IMR-90 (cell line): ENCODE measurements at regions not wholly inside any gene's neighbourhood (a gene's known extent, or its start where the extent isn't known, plus 50 kb on each side); places are given as distances from the start of the nearest gene placed in this dataset.

Experiments
- ATAC-seq: fragments of 200-7000 bp; cut with Tn5 transposase; 2 replicates; pipeline ENCODE4 v1.9.1; 2020; ENCODE audit warnings: low read depth, mild to moderate bottlenecking, moderate library complexity
- BruUV-seq: library from RNA; stranded (reverse); fragments of 400-500 nt; replicated peaks from 2 replicates; lab custom pipeline; 2021; lab: Mats Ljungman, UMichigan
- CTCF ChIA-PET: fragments of 300-600 bp; formaldehyde crosslinking; extraction: SDS; loops from one replicate; lab custom pipeline; 2021; ENCODE audit warnings: antibody characterized with exemption; lab: Yijun Ruan, JAX
- POLR2A ChIA-PET: fragments of 300-600 bp; sonication (Branson Sonifier 250); formaldehyde crosslinking; loops from one replicate; lab custom pipeline; 2022; ENCODE audit warnings: antibody characterized with exemption; ENCODE audit not compliant: unreplicated experiment; lab: Charles Lee
- DNase-seq: peaks from one replicate; pipeline ENCODE4 v3.0.0; 2013
- H2AFZ ChIP-seq: replicated peaks from 2 replicates; pipeline ENCODE3; 2013; ENCODE audit warnings: low read length, mild to moderate bottlenecking; ENCODE audit not compliant: poor library complexity
- H2AK5ac ChIP-seq: 2 replicates; pipeline ENCODE4 v1.6.1; 2013; ENCODE audit warnings: low read depth, low read length, inconsistent platforms
- H2AK9ac ChIP-seq: replicated peaks from 2 replicates; pipeline ENCODE3; 2013; ENCODE audit warnings: mild to moderate bottlenecking, low read depth, low read length, moderate library complexity; ENCODE audit not compliant: poor library complexity
- H2BK120ac ChIP-seq: 2 replicates; pipeline ENCODE4 v1.6.1; 2013; ENCODE audit warnings: low read depth, low read length, inconsistent platforms
- H2BK15ac ChIP-seq: 3 replicates; pipeline ENCODE4 v1.6.1; 2013; ENCODE audit warnings: low read depth, low read length, inconsistent platforms
- H2BK20ac ChIP-seq: 2 replicates; pipeline ENCODE4 v1.6.1; 2013; ENCODE audit warnings: low read depth, mild to moderate bottlenecking, inconsistent platforms, low read length, moderate library complexity
- H2BK5ac ChIP-seq: 2 replicates; pipeline ENCODE4 v1.6.1; 2013; ENCODE audit warnings: mild to moderate bottlenecking, low read depth, low read length, inconsistent platforms; ENCODE audit not compliant: poor library complexity, severe bottlenecking
- H3K14ac ChIP-seq: replicated peaks from 2 replicates; pipeline ENCODE4 v1.6.1; 2013; ENCODE audit warnings: low read depth, low read length, inconsistent platforms
- H3K18ac ChIP-seq: 2 replicates; pipeline ENCODE4 v1.6.1; 2013; ENCODE audit warnings: low read depth, low read length, control low read depth
- H3K23ac ChIP-seq: 2 replicates; pipeline ENCODE4 v1.6.1; 2013; ENCODE audit warnings: low read depth, low read length, inconsistent platforms
- H3K27ac ChIP-seq: 2 replicates; pipeline ENCODE4 v1.5.1; 2013; ENCODE audit warnings: mild to moderate bottlenecking, control low read depth, low read length; ENCODE audit not compliant: insufficient read depth
- H3K27me3 ChIP-seq: 2 replicates; pipeline ENCODE4 v1.6.1; 2013; ENCODE audit warnings: low read length; ENCODE audit not compliant: control insufficient read depth, insufficient read depth
- H3K36me3 ChIP-seq: 2 replicates; pipeline ENCODE4 v1.6.1; 2013; ENCODE audit warnings: low read length, mixed read lengths; ENCODE audit not compliant: control insufficient read depth, insufficient read depth
- H3K4ac ChIP-seq: 2 replicates; pipeline ENCODE4 v1.6.1; 2013; ENCODE audit warnings: low read depth, low read length, inconsistent platforms
- H3K4me1 ChIP-seq: 2 replicates; pipeline ENCODE4 v1.6.1; 2013; ENCODE audit warnings: low read length, mixed read lengths; ENCODE audit not compliant: control insufficient read depth, insufficient read depth
- H3K4me2 ChIP-seq: 2 replicates; pipeline ENCODE4 v1.6.1; 2013; ENCODE audit warnings: low read depth, mild to moderate bottlenecking, control low read depth, low read length, moderate library complexity
- H3K4me3 ChIP-seq: 2 replicates; pipeline ENCODE4 v1.5.1; 2013; ENCODE audit warnings: low read depth, mild to moderate bottlenecking, control low read depth, low read length, moderate library complexity; ENCODE audit not compliant: insufficient read depth
- H3K56ac ChIP-seq: 2 replicates; pipeline ENCODE4 v1.6.1; 2013; ENCODE audit warnings: low read length, inconsistent platforms; ENCODE audit not compliant: insufficient read depth; ENCODE audit errors: extremely low read depth
- H3K79me1 ChIP-seq, 2 experiments: 2 replicates each; pipeline ENCODE4 v1.6.1; 2013; ENCODE audit warnings: low read length in 2 of 2, inconsistent platforms in 1 of 2, low read depth in 1 of 2
- H3K9ac ChIP-seq: 2 replicates; pipeline ENCODE4 v1.6.1; 2013; ENCODE audit warnings: low read depth, low read length, control low read depth
- H3K9me1 ChIP-seq: 2 replicates; pipeline ENCODE4 v1.6.1; 2013; ENCODE audit warnings: low read length, inconsistent platforms; ENCODE audit not compliant: insufficient read depth
- H3K9me3 ChIP-seq: 2 replicates; pipeline ENCODE4 v1.6.1; 2013; ENCODE audit warnings: low read length; ENCODE audit not compliant: control insufficient read depth, insufficient read depth
- H4K20me1 ChIP-seq: 2 replicates; pipeline ENCODE4 v1.6.1; 2013; ENCODE audit warnings: low read length, inconsistent platforms; ENCODE audit not compliant: insufficient read depth
- H4K5ac ChIP-seq: 2 replicates; pipeline ENCODE4 v1.6.1; 2013; ENCODE audit warnings: mild to moderate bottlenecking, low read depth, low read length, control low read depth
- H4K8ac ChIP-seq, 2 experiments: 2 replicates each; pipeline ENCODE4 v1.6.1; 2013; ENCODE audit warnings: low read depth in 2 of 2, low read length in 2 of 2, control low read depth in 1 of 2, inconsistent platforms in 1 of 2
- H4K91ac ChIP-seq: 2 replicates; pipeline ENCODE4 v1.6.1; 2013; ENCODE audit warnings: low read depth, low read length, inconsistent platforms; ENCODE audit not compliant: insufficient read depth
- ELK1 ChIP-seq: fragments of 150-350 bp; IDR thresholded peaks from 2 replicates; pipeline ENCODE4 v1.6.1; 2016; ENCODE audit warnings: low read depth, mild to moderate bottlenecking, low read length, moderate library complexity, borderline replicate concordance
- MAZ ChIP-seq: IDR thresholded peaks from 2 replicates; pipeline ENCODE4 v1.6.1; 2012; ENCODE audit warnings: low read depth, mild to moderate bottlenecking, low read length, improper control_type of control experiment, moderate library complexity, borderline replicate concordance
- MXI1 ChIP-seq: IDR thresholded peaks from 2 replicates; pipeline ENCODE4 v1.6.1; 2012; ENCODE audit warnings: low read depth, mild to moderate bottlenecking, low read length, moderate library complexity, borderline replicate concordance
- POLR2A ChIP-seq: IDR thresholded peaks from 2 replicates; pipeline ENCODE4 v1.6.1; 2012; ENCODE audit warnings: mild to moderate bottlenecking, low read depth, low read length
- SMC3 ChIP-seq: fragments of 150-350 bp; IDR thresholded peaks from 2 replicates; pipeline ENCODE4 v1.6.1; 2016; ENCODE audit warnings: low read depth, mild to moderate bottlenecking, antibody characterized with exemption, low read length, moderate library complexity
- WGBS, 2 experiments: methylation state at CpG; one replicate each; pipeline versions ENCODE4 v1.1.5 to v1.1.7; 2013; ENCODE audit warnings: missing lambda C conversion rate in 2 of 2; ENCODE audit not compliant: insufficient read length in 1 of 2; ENCODE audit errors: extremely low coverage in 2 of 2; 5-methylcytosine and 5-hydroxymethylcytosine counted together
- dilution Hi-C: fragments of 300-500 bp; cut with HindIII; formaldehyde crosslinking; loops from one replicate; pipeline ENCODE4 v1.14.3; 2018; ENCODE audit warnings: low sequenced_read_pairs; ENCODE audit not compliant: unreplicated experiment
- in situ Hi-C: fragments of 300-500 bp; cut with MboI; formaldehyde crosslinking; loops from 3 replicates; pipeline ENCODE4 v1.14.3; 2019; ENCODE audit warnings: low sequenced_read_pairs, inconsistent platforms, mixed read lengths
- intact Hi-C: fragments of 100-400 bp; cut with micrococcal nuclease; formaldehyde crosslinking; loops from 2 replicates; pipeline ENCODE4 v1.10.0; 2022

DNA sequence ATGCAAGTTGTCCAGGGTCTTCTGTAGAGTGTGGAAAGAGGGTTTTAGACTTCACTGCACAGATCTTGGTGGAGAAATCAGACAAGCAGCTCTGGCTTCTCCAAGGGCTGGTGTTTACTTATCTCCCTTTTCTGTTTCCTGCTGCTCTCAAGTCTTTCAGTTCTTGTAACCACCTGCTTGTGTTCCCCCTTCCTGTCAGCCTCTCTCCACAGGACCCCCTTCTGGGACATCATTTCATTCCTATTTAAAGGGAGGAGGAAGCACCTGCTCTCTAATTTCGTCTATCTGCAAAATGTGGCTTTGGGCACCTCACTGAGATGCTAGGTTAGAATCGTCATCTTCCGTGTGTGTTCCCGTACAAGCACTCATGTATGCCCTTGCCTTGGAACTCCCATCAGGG, 636.2 kb downstream of the MTRR start:
- no peaks in the 10 kb centered on the region for H4K20me1 ChIP-seq
- no peak overlapping the region for H3K18ac ChIP-seq
- TF ChIP-seq SMC3 (no peak), ELK1 (no peak), MXI1 (no peak), POLR2A (no peak), MAZ (no peak)
- H3K9me3 ChIP-seq, result no peaks in the 10 kb centered on the region
- no peak overlapping the region for H2BK120ac ChIP-seq
- H2BK5ac ChIP-seq, result no peak overlapping the region
- H2AK9ac ChIP-seq, result no peak overlapping the region
- no peaks in the 10 kb centered on the region for H3K36me3 ChIP-seq
- H4K8ac ChIP-seq, result no peak overlapping the region
- H3K79me1 ChIP-seq, result no peaks in the 10 kb centered on the region
- WGBS, 2 experiments, result no CpG with 5 or more reads among the region's 4 CpGs
- no peak overlapping the region for H3K4ac ChIP-seq
- H3K4me1 ChIP-seq, result no peaks in the 10 kb centered on the region
- no peak overlapping the region for H2AK5ac ChIP-seq
- no peak overlapping the region for H3K9ac ChIP-seq
- no peak overlapping the region for H3K4me3 ChIP-seq
- ChIA-PET POLR2A (no interaction called here), CTCF (no interaction called here)
- H3K56ac ChIP-seq, result no peak overlapping the region
- DNase-seq, result no peak
- no peak overlapping the region for H3K4me2 ChIP-seq
- ATAC-seq, result no peak
- no peak overlapping the region for H4K91ac ChIP-seq
- no peak overlapping the region for H3K27ac ChIP-seq
- no peaks in the 10 kb centered on the region for H3K9me1 ChIP-seq
- no peak overlapping the region for H2AFZ ChIP-seq
- dilution Hi-C loops (no loop called here), in situ Hi-C loops (no loop called here), intact Hi-C loops (no loop called here)
- H2BK15ac ChIP-seq, result no peak overlapping the region
- no TSS peak for BruUV-seq
- H2BK20ac ChIP-seq, result no peak overlapping the region
- H3K23ac ChIP-seq, result no peak overlapping the region
- H4K5ac ChIP-seq, result no peak overlapping the region
- H3K27me3 ChIP-seq, result no peaks in the 10 kb centered on the region
- no peak overlapping the region for H3K14ac ChIP-seq
